ENCODE measurements at regions not wholly inside any gene's neighbourhood (a gene's known extent, or its start where the extent isn't known, plus 50 kb on each side); places are given as distances from the start of the nearest gene placed in this dataset.

- Histone ChIP-seq H3K27ac (ENCODE audit: low read depth, low read length) (no peak overlapping the region), H3K9me3 (ENCODE audit: control insufficient read depth in 2 of 3, low read length in 3 of 3) (peaks cover 0 to 25% (median 0%) of the 10 kb centered on the region in 3 experiments), H3K4me3 (ENCODE audit: low read length) (no peak overlapping the region), H3K27me3 (ENCODE audit: control insufficient read depth in 2 of 2, insufficient read depth in 2 of 2, low read length in 2 of 2) (no peaks in the 10 kb centered on the region), H3K36me3 (ENCODE audit: control insufficient read depth in 2 of 3, insufficient read depth in 3 of 3, low read length in 3 of 3) (no peaks in the 10 kb centered on the region), H3K4me1 (ENCODE audit: control insufficient read depth in 2 of 2, insufficient read depth in 2 of 2, low read length in 2 of 2) (no peaks in the 10 kb centered on the region)
- Mint-ChIP-seq H3K9me3 (peaks cover 2 to 49% (median 20%) of the 10 kb centered on the region in 11 donors), H3K36me3 (peaks cover 0 to 5% (median 0%) of the 10 kb centered on the region in 5 donors), H3K4me1 (no peaks in the 10 kb centered on the region), H3K27me3 (no peaks in the 10 kb centered on the region), H3K4me3 (no peak overlapping the region), H3K27ac (no peak overlapping the region)
- intact Hi-C loops (cut with micrococcal nuclease): no loop called here
- no peak for ATAC-seq
- no peak for DNase-seq
- CTCF ChIA-PET: no interaction called here
- POLR2A ChIA-PET: no interaction called here
These were observed 1939.7 kb downstream of the TP53TG3F start for GRCh38 chr16:35399133-35399532.

GRCh38 chr16:35404273-35404672, 1944.9 kb downstream of the TP53TG3F start:
- Mint-ChIP-seq H3K27me3 (no peaks in the 10 kb centered on the region), H3K9me3 (peaks cover 6 to 55% (median 23%) of the 10 kb centered on the region in 11 donors), H3K27ac (no peak overlapping the region), H3K4me1 (no peaks in the 10 kb centered on the region), H3K36me3 (no peaks in the 10 kb centered on the region), H3K4me3 (no peak overlapping the region)
- ATAC-seq (no peak), DNase-seq (no peak)
- Histone ChIP-seq H3K27me3 (ENCODE audit: control insufficient read depth in 2 of 2, insufficient read depth in 2 of 2, low read length in 2 of 2) (no peaks in the 10 kb centered on the region), H3K9me3 (ENCODE audit: control insufficient read depth in 2 of 3, low read length in 3 of 3) (peaks cover 0 to 10% (median 0%) of the 10 kb centered on the region in 3 experiments), H3K4me3 (ENCODE audit: low read length) (no peak overlapping the region), H3K36me3 (ENCODE audit: control insufficient read depth in 2 of 3, insufficient read depth in 3 of 3, low read length in 3 of 3) (no peaks in the 10 kb centered on the region), H3K27ac (ENCODE audit: low read depth, low read length) (no peak overlapping the region), H3K4me1 (ENCODE audit: control insufficient read depth in 2 of 2, insufficient read depth in 2 of 2, low read length in 2 of 2) (no peaks in the 10 kb centered on the region)
- intact Hi-C loops (cut with micrococcal nuclease): no loop called here
- ChIA-PET CTCF (no interaction called here), POLR2A (no interaction called here)

- Histone ChIP-seq H3K36me3 (ENCODE audit: control insufficient read depth in 2 of 3, insufficient read depth in 3 of 3, low read length in 3 of 3) (no peaks in the 10 kb centered on the region), H3K4me3 (ENCODE audit: low read length) (no peak overlapping the region), H3K27me3 (ENCODE audit: control insufficient read depth in 2 of 2, insufficient read depth in 2 of 2, low read length in 2 of 2) (no peaks in the 10 kb centered on the region), H3K9me3 (ENCODE audit: control insufficient read depth in 2 of 3, low read length in 3 of 3) (peaks cover 0 to 7% (median 0%) of the 10 kb centered on the region in 3 experiments), H3K4me1 (ENCODE audit: control insufficient read depth in 2 of 2, insufficient read depth in 2 of 2, low read length in 2 of 2) (no peaks in the 10 kb centered on the region), H3K27ac (ENCODE audit: low read depth, low read length) (no peak overlapping the region)
- intact Hi-C loops (cut with micrococcal nuclease): no loop called here
- ChIA-PET CTCF (no interaction called here), POLR2A (no interaction called here)
- H3K4me1 Mint-ChIP-seq: no peaks in the 10 kb centered on the region
- H3K27me3 Mint-ChIP-seq: no peaks in the 10 kb centered on the region
- no peak overlapping the region for H3K4me3 Mint-ChIP-seq
- ATAC-seq (no peak), DNase-seq (no peak)
- H3K9me3 Mint-ChIP-seq: peaks cover 3 to 52% (median 21%) of the 10 kb centered on the region in 11 donors
- no peaks in the 10 kb centered on the region for H3K36me3 Mint-ChIP-seq
- H3K27ac Mint-ChIP-seq: no peak overlapping the region
These were observed 1946.1 kb downstream of the TP53TG3F start for GRCh38 chr16:35405526-35405925.

GRCh38 chr16:35409503-35409902, 1950.1 kb downstream of the TP53TG3F start:
- peaks cover 4 to 58% (median 21%) of the 10 kb centered on the region in 11 donors for H3K9me3 Mint-ChIP-seq
- H3K4me1 Mint-ChIP-seq: no peaks in the 10 kb centered on the region
- no peaks in the 10 kb centered on the region for H3K27me3 ChIP-seq (ENCODE audit: control insufficient read depth in 2 of 2, insufficient read depth in 2 of 2, low read length in 2 of 2)
- DNase-seq (no peak), ATAC-seq (no peak)
- H3K4me3 ChIP-seq (ENCODE audit: low read length): no peak overlapping the region
- POLR2A ChIA-PET: no interaction called here
- intact Hi-C loops (cut with micrococcal nuclease): no loop called here
- H3K27ac Mint-ChIP-seq: no peak overlapping the region
- no peaks in the 10 kb centered on the region for H3K27me3 Mint-ChIP-seq
- H3K27ac ChIP-seq (ENCODE audit: low read depth, low read length): no peak overlapping the region
- H3K36me3 ChIP-seq (ENCODE audit: control insufficient read depth in 2 of 3, insufficient read depth in 3 of 3, low read length in 3 of 3): no peaks in the 10 kb centered on the region
- no peak overlapping the region for H3K4me3 Mint-ChIP-seq
- no peaks in the 10 kb centered on the region for H3K36me3 Mint-ChIP-seq
- CTCF ChIA-PET: no interaction called here
- H3K9me3 ChIP-seq (ENCODE audit: control insufficient read depth in 2 of 3, low read length in 3 of 3): peaks cover 0 to 4% (median 0%) of the 10 kb centered on the region in 3 experiments
- H3K4me1 ChIP-seq (ENCODE audit: control insufficient read depth in 2 of 2, insufficient read depth in 2 of 2, low read length in 2 of 2): no peaks in the 10 kb centered on the region

- Histone ChIP-seq H3K27me3 (ENCODE audit: control insufficient read depth in 2 of 2, insufficient read depth in 2 of 2, low read length in 2 of 2) (no peaks in the 10 kb centered on the region), H3K36me3 (ENCODE audit: control insufficient read depth in 2 of 3, insufficient read depth in 3 of 3, low read length in 3 of 3) (no peaks in the 10 kb centered on the region), H3K4me3 (ENCODE audit: low read length) (no peak overlapping the region), H3K27ac (ENCODE audit: low read depth, low read length) (no peak overlapping the region), H3K4me1 (ENCODE audit: control insufficient read depth in 2 of 2, insufficient read depth in 2 of 2, low read length in 2 of 2) (no peaks in the 10 kb centered on the region), H3K9me3 (ENCODE audit: control insufficient read depth in 2 of 3, low read length in 3 of 3) (peaks cover 0 to 4% (median 0%) of the 10 kb centered on the region in 3 experiments)
- ATAC-seq (no peak), DNase-seq (no peak)
- POLR2A ChIA-PET: no interaction called here
- CTCF ChIA-PET: no interaction called here
- no peaks in the 10 kb centered on the region for H3K4me1 Mint-ChIP-seq
- peaks cover 4 to 64% (median 21%) of the 10 kb centered on the region in 11 donors for H3K9me3 Mint-ChIP-seq
- H3K27ac Mint-ChIP-seq: no peak overlapping the region
- no peak overlapping the region for H3K4me3 Mint-ChIP-seq
- no peaks in the 10 kb centered on the region for H3K36me3 Mint-ChIP-seq
- H3K27me3 Mint-ChIP-seq: no peaks in the 10 kb centered on the region
- intact Hi-C loops (cut with micrococcal nuclease): no loop called here
These were observed 1951.0 kb downstream of the TP53TG3F start for GRCh38 chr16:35410438-35410837.

DNA sequence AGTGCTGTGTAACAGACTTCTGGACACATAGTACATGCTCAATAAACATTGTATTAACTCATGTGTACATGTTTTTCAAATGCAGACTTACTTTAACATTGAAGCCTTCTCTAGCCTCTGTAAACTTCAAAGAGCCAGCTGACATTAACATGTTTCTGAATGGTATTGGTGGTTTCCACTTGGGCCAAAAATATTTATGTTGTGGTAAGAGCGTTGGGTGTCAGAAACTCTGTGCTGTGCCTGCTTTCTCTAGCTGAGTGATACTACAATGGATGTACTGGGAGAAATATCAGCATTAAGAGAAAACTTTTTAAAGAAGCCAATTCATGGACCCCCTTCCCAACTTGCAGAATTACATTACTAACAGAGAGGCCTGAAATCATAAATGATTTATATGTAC, 1951.7 kb downstream of the TP53TG3F start:
- CTCF ChIA-PET: no interaction called here

GRCh38 chr16:35414139-35414538, 1954.7 kb downstream of the TP53TG3F start:
- Histone ChIP-seq H3K4me3 (ENCODE audit: low read length) (no peak overlapping the region), H3K27me3 (ENCODE audit: control insufficient read depth in 2 of 2, insufficient read depth in 2 of 2, low read length in 2 of 2) (no peaks in the 10 kb centered on the region), H3K9me3 (ENCODE audit: control insufficient read depth in 2 of 3, low read length in 3 of 3) (peaks cover 0 to 4% (median 0%) of the 10 kb centered on the region in 3 experiments), H3K27ac (ENCODE audit: low read depth, low read length) (no peak overlapping the region), H3K4me1 (ENCODE audit: control insufficient read depth in 2 of 2, insufficient read depth in 2 of 2, low read length in 2 of 2) (no peaks in the 10 kb centered on the region), H3K36me3 (ENCODE audit: control insufficient read depth in 2 of 3, insufficient read depth in 3 of 3, low read length in 3 of 3) (no peaks in the 10 kb centered on the region)
- Mint-ChIP-seq H3K4me1 (no peaks in the 10 kb centered on the region), H3K36me3 (peaks cover 0 to 2% (median 0%) of the 10 kb centered on the region in 5 donors), H3K27ac (no peak overlapping the region), H3K9me3 (peaks cover 6 to 65% (median 20%) of the 10 kb centered on the region in 11 donors), H3K4me3 (no peak overlapping the region), H3K27me3 (no peaks in the 10 kb centered on the region)
- ChIA-PET CTCF (no interaction called here), POLR2A (no interaction called here)
- intact Hi-C loops (cut with micrococcal nuclease): no loop called here
- DNase-seq (no peak), ATAC-seq (no peak)

More for the DNA sequence above, 1951.7 kb downstream of the TP53TG3F start:
- Mint-ChIP-seq H3K27me3 (no peaks in the 10 kb centered on the region), H3K4me1 (no peaks in the 10 kb centered on the region), H3K4me3 (no peak overlapping the region), H3K36me3 (no peaks in the 10 kb centered on the region), H3K9me3 (peaks cover 5 to 66% (median 22%) of the 10 kb centered on the region in 11 donors), H3K27ac (no peak overlapping the region)
- POLR2A ChIA-PET: no interaction called here
- Histone ChIP-seq H3K4me1 (ENCODE audit: control insufficient read depth in 2 of 2, insufficient read depth in 2 of 2, low read length in 2 of 2) (no peaks in the 10 kb centered on the region), H3K27ac (ENCODE audit: low read depth, low read length) (no peak overlapping the region), H3K27me3 (ENCODE audit: control insufficient read depth in 2 of 2, insufficient read depth in 2 of 2, low read length in 2 of 2) (no peaks in the 10 kb centered on the region), H3K9me3 (ENCODE audit: control insufficient read depth in 2 of 3, low read length in 3 of 3) (peaks cover 0 to 4% (median 0%) of the 10 kb centered on the region in 3 experiments), H3K36me3 (ENCODE audit: control insufficient read depth in 2 of 3, insufficient read depth in 3 of 3, low read length in 3 of 3) (no peaks in the 10 kb centered on the region), H3K4me3 (ENCODE audit: low read length) (no peak overlapping the region)
- intact Hi-C loops (cut with micrococcal nuclease): no loop called here
- ATAC-seq: no peak
- DNase-seq: no peak

All from naive thymus-derived CD4-positive, alpha-beta T cell (primary cell).